ENCODE measurements at regions not wholly inside any gene's neighbourhood (a gene's known extent, or its start where the extent isn't known, plus 50 kb on each side); places are given as distances from the start of the nearest gene placed in this dataset.

DNA sequence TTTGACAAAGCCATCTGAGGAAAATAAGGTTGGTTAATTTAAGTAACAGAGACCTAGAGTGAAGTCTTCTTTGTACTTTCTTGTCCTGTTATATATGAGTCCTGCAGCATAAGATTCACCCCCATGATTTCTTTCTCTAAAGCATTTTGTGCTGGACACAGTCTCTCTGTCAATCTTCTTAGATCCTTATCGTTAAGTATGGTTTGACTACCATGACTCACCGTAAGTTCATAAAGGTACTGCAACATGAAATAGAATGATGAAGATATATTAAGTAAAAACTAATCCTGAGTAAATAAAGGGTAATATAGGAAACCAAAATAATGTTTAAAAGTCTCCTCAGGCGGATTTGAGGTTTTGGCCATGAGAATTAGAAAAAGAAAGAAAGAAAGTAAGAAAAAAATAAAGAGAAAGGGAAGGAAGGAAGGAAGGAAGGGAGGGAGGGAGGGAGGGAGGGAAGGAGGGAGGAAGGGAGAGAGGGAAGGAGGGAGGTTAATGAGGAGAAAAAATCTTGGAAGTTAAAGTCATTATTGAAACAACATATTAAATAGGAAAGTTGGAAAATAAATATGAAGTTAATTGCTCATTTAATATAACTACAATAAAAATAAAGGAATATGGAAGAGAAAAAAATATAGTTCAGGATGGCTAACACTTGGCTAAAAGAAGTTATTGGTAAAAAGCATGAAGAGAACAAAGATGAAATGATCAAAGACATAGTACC is 980.3 kb upstream of the CDH2 start:
- Histone ChIP-seq H3K4me3 (ENCODE audit: low read depth, low read length) (no peak overlapping the region), H3K9me3 (no peaks in the 10 kb centered on the region), H3K4me1 (no peaks in the 10 kb centered on the region), H3K27me3 (replicated peaks; ENCODE audit: control insufficient read depth, insufficient read depth, low read length) (no peaks in the 10 kb centered on the region), H3K36me3 (ENCODE audit: control insufficient read depth, insufficient read depth, low read length) (no peaks in the 10 kb centered on the region)
- no peak overlapping the region for H3K4me3 Mint-ChIP-seq (ENCODE audit: unreplicated experiment)
- no peaks in the 10 kb centered on the region for H3K9me3 Mint-ChIP-seq (ENCODE audit: unreplicated experiment)
- peaks cover 6% of the 10 kb centered on the region for H3K4me1 Mint-ChIP-seq (ENCODE audit: low read depth, unreplicated experiment)
- no TSS peak for BruUV-seq (replicated peaks)
- CTCF ChIA-PET = no interaction called here
- H3K27me3 Mint-ChIP-seq (ENCODE audit: insufficient read depth, unreplicated experiment) = no peaks in the 10 kb centered on the region
- DNase-seq = no peak
- H3K36me3 Mint-ChIP-seq (ENCODE audit: insufficient read depth, unreplicated experiment) = peaks cover 6% of the 10 kb centered on the region
- no peak overlapping the region for H3K27ac Mint-ChIP-seq (ENCODE audit: unreplicated experiment)
- POLR2A ChIA-PET = no interaction called here
- no peak for TF ChIP-seq CTCF (IDR thresholded peaks at IDR 0.05; ENCODE audit: insufficient read depth in 1 of 2, low read depth in 1 of 2, low read length in 1 of 2, severe bottlenecking in 1 of 2, unreplicated experiment in 1 of 2)
- intact Hi-C loops (cut with micrococcal nuclease; ENCODE audit: unreplicated experiment) = no loop called here

- no peak for DNase-seq
- no peaks in the 10 kb centered on the region for H3K4me1 ChIP-seq
- H3K4me3 ChIP-seq (ENCODE audit: low read depth, low read length) = no peak overlapping the region
- no peaks in the 10 kb centered on the region for H3K36me3 ChIP-seq (ENCODE audit: control insufficient read depth, insufficient read depth, low read length)
- Mint-ChIP-seq H3K4me3 (ENCODE audit: unreplicated experiment) (no peak overlapping the region), H3K4me1 (ENCODE audit: low read depth, unreplicated experiment) (peaks cover 6% of the 10 kb centered on the region), H3K9me3 (ENCODE audit: unreplicated experiment) (no peaks in the 10 kb centered on the region), H3K36me3 (ENCODE audit: insufficient read depth, unreplicated experiment) (peaks cover 6% of the 10 kb centered on the region), H3K27ac (ENCODE audit: unreplicated experiment) (no peak overlapping the region), H3K27me3 (ENCODE audit: insufficient read depth, unreplicated experiment) (no peaks in the 10 kb centered on the region)
- no peak for TF ChIP-seq CTCF (IDR thresholded peaks at IDR 0.05; ENCODE audit: insufficient read depth in 1 of 2, low read depth in 1 of 2, low read length in 1 of 2, severe bottlenecking in 1 of 2, unreplicated experiment in 1 of 2)
- intact Hi-C loops (cut with micrococcal nuclease; ENCODE audit: unreplicated experiment) = no loop called here
- no TSS peak for BruUV-seq (replicated peaks)
- CTCF ChIA-PET = no interaction called here
- no peaks in the 10 kb centered on the region for H3K27me3 ChIP-seq (replicated peaks; ENCODE audit: control insufficient read depth, insufficient read depth, low read length)
- no peaks in the 10 kb centered on the region for H3K9me3 ChIP-seq
- POLR2A ChIA-PET = no interaction called here
Measured at GRCh38 chr18:29156531-29156930, 979.6 kb upstream of the CDH2 start.

- CTCF ChIA-PET = no interaction called here
- Mint-ChIP-seq H3K36me3 (ENCODE audit: insufficient read depth, unreplicated experiment) (peaks cover 6% of the 10 kb centered on the region), H3K27me3 (ENCODE audit: insufficient read depth, unreplicated experiment) (no peaks in the 10 kb centered on the region), H3K27ac (ENCODE audit: unreplicated experiment) (no peak overlapping the region), H3K4me1 (ENCODE audit: low read depth, unreplicated experiment) (peaks cover 6% of the 10 kb centered on the region), H3K4me3 (ENCODE audit: unreplicated experiment) (no peak overlapping the region), H3K9me3 (ENCODE audit: unreplicated experiment) (no peaks in the 10 kb centered on the region)
- Histone ChIP-seq H3K9me3 (no peaks in the 10 kb centered on the region), H3K4me1 (no peaks in the 10 kb centered on the region), H3K4me3 (ENCODE audit: low read depth, low read length) (no peak overlapping the region), H3K27me3 (replicated peaks; ENCODE audit: control insufficient read depth, insufficient read depth, low read length) (no peaks in the 10 kb centered on the region), H3K36me3 (ENCODE audit: control insufficient read depth, insufficient read depth, low read length) (no peaks in the 10 kb centered on the region)
- intact Hi-C loops (cut with micrococcal nuclease; ENCODE audit: unreplicated experiment) = no loop called here
- no TSS peak for BruUV-seq (replicated peaks)
- TF ChIP-seq CTCF (IDR thresholded peaks at IDR 0.05; ENCODE audit: insufficient read depth in 1 of 2, low read depth in 1 of 2, low read length in 1 of 2, severe bottlenecking in 1 of 2, unreplicated experiment in 1 of 2) = no peak
- no peak for DNase-seq
- POLR2A ChIA-PET = no interaction called here
Measured at GRCh38 chr18:29154758-29155725, 978.1 kb upstream of the CDH2 start.
